ENCODE measurements at regions not wholly inside any gene's neighbourhood (a gene's known extent, or its start where the extent isn't known, plus 50 kb on each side); places are given as distances from the start of the nearest gene placed in this dataset.

DNA sequence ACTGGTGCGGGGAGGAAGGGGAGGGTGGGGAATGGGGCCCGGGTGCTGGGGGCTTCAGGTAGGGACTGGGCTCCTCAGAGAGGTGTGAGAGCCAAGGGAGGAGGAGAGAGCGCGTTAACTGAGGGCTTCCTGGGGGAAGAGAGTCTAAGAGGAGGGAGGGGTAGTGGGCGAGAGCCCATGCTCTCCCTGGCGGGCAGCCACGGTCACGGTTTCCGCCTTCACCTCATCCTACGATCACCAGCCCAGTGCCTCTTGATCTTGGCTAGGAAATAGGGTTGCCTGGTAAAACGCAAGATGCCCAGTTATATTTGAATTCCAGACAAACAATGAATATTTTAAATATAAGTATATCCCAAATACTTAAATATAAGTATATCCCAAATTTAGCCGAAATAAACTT, 60.8 kb upstream of the GRPEL1 start:
- H3K79me2 ChIP-seq (ENCODE audit: insufficient read depth, low read length) = no peaks in the 10 kb centered on the region
- ATAC-seq (no peak), DNase-seq (ENCODE audit: low read depth, low spot score) (no peak)
- no peaks in the 10 kb centered on the region for H3K27me3 ChIP-seq (ENCODE audit: insufficient read depth, low read length)
- H3K4me1 ChIP-seq (ENCODE audit: control insufficient read depth in 1 of 2, insufficient read depth in 2 of 2, low read length in 2 of 2) = peaks cover 2 to 6% of the 10 kb centered on the region in 2 experiments; a peak in 2 of 4 replicates
- H3K9ac ChIP-seq (ENCODE audit: low read length) = no peak overlapping the region
- no peaks in the 10 kb centered on the region for H3K36me3 ChIP-seq (ENCODE audit: control insufficient read depth in 1 of 2, insufficient read depth in 2 of 2, low read length in 2 of 2)
- intact Hi-C loops (cut with micrococcal nuclease) = no loop called here
- no peak overlapping the region for H2AFZ ChIP-seq (ENCODE audit: low read depth, low read length, poor library complexity, severe bottlenecking)
- ChIA-PET RAD21 (ENCODE audit: low non-redundant PET in 1 of 2, low total read pairs in 2 of 2, uncharacterized antibody in 2 of 2, unreplicated experiment in 2 of 2) (no interaction called here), POLR2A (no interaction called here), CTCF (no interaction called here)
- no peak overlapping the region for H3K27ac ChIP-seq (ENCODE audit: low read depth, low read length)
- H4K20me1 ChIP-seq (ENCODE audit: insufficient read depth) = no peaks in the 10 kb centered on the region
- no peak overlapping the region for H3K4me2 ChIP-seq (ENCODE audit: low read length)
- no peak overlapping the region for H3K4me3 ChIP-seq (replicated peaks in 1 of 2; ENCODE audit: low read depth in 1 of 2, low read length in 2 of 2)
- H3K9me2 ChIP-seq (ENCODE audit: insufficient read depth) = no peaks in the 10 kb centered on the region
- BruUV-seq (replicated peaks) = no TSS peak
- TF ChIP-seq EZH2 (IDR thresholded peaks at IDR 0.05) = no peak
- no peak for TF ChIP-seq ELF1 (IDR thresholded peaks at IDR 0.05; ENCODE audit: borderline replicate concordance, low read depth)
- no peak for TF ChIP-seq POLR2AphosphoS5 (IDR thresholded peaks at IDR 0.05; ENCODE audit: low read depth, low read length)
- TF ChIP-seq SP1 (IDR thresholded peaks at IDR 0.05; ENCODE audit: low read depth) = no peak
- no peak for TF ChIP-seq POLR2A (IDR thresholded peaks at IDR 0.05; ENCODE audit: borderline replicate concordance, extremely low read depth, insufficient read depth, insufficient read length)
- TF ChIP-seq, protein P1, sequence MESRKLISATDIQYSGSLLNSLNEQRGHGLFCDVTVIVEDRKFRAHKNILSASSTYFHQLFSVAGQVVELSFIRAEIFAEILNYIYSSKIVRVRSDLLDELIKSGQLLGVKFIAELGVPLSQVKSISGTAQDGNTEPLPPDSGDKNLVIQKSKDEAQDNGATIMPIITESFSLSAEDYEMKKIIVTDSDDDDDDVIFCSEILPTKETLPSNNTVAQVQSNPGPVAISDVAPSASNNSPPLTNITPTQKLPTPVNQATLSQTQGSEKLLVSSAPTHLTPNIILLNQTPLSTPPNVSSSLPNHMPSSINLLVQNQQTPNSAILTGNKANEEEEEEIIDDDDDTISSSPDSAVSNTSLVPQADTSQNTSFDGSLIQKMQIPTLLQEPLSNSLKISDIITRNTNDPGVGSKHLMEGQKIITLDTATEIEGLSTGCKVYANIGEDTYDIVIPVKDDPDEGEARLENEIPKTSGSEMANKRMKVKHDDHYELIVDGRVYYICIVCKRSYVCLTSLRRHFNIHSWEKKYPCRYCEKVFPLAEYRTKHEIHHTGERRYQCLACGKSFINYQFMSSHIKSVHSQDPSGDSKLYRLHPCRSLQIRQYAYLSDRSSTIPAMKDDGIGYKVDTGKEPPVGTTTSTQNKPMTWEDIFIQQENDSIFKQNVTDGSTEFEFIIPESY (IDR thresholded peaks at IDR 0.05; ENCODE audit: extremely low read depth, insufficient replicate concordance, low read length) = no peak
- no peak for TF ChIP-seq CBX3 (IDR thresholded peaks at IDR 0.05; ENCODE audit: low read depth)
- TF ChIP-seq ZNF274 (IDR thresholded peaks at IDR 0.05; ENCODE audit: low read depth, low read length) = no peak
- TF ChIP-seq EZH2phosphoT487 (IDR thresholded peaks at IDR 0.05; ENCODE audit: borderline replicate concordance) = no peak
- TF ChIP-seq, protein P2, sequence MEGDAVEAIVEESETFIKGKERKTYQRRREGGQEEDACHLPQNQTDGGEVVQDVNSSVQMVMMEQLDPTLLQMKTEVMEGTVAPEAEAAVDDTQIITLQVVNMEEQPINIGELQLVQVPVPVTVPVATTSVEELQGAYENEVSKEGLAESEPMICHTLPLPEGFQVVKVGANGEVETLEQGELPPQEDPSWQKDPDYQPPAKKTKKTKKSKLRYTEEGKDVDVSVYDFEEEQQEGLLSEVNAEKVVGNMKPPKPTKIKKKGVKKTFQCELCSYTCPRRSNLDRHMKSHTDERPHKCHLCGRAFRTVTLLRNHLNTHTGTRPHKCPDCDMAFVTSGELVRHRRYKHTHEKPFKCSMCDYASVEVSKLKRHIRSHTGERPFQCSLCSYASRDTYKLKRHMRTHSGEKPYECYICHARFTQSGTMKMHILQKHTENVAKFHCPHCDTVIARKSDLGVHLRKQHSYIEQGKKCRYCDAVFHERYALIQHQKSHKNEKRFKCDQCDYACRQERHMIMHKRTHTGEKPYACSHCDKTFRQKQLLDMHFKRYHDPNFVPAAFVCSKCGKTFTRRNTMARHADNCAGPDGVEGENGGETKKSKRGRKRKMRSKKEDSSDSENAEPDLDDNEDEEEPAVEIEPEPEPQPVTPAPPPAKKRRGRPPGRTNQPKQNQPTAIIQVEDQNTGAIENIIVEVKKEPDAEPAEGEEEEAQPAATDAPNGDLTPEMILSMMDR (IDR thresholded peaks at IDR 0.05 in 2 of 3, conservative IDR thresholded peaks at IDR 0.05 in 1 of 3; ENCODE audit: borderline replicate concordance in 1 of 3, insufficient read depth in 1 of 3, low read depth in 2 of 3, low read length in 2 of 3) = no peak
- TF ChIP-seq JUND (IDR thresholded peaks at IDR 0.05) = no peak
- no peak for TF ChIP-seq YY1 (IDR thresholded peaks at IDR 0.05; ENCODE audit: extremely low read depth, insufficient replicate concordance, low read depth, low read length)
- TF ChIP-seq EGR1 (IDR thresholded peaks at IDR 0.05; ENCODE audit: low read depth) = no peak
- TF ChIP-seq, protein P3, sequence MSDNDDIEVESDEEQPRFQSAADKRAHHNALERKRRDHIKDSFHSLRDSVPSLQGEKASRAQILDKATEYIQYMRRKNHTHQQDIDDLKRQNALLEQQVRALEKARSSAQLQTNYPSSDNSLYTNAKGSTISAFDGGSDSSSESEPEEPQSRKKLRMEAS (IDR thresholded peaks at IDR 0.05) = no peak
- no peak for TF ChIP-seq SRF (IDR thresholded peaks at IDR 0.05; ENCODE audit: low read depth)
- TF ChIP-seq CEBPB (IDR thresholded peaks at IDR 0.05; ENCODE audit: low read depth) = no peak
- TF ChIP-seq TCF7L2 (IDR thresholded peaks at IDR 0.05; ENCODE audit: borderline replicate concordance, extremely low read depth, insufficient read depth, insufficient read length) = no peak
- H3K9me3 ChIP-seq (ENCODE audit: control insufficient read depth in 1 of 2, insufficient read depth in 1 of 2, low read depth in 1 of 2, low read length in 2 of 2) = no peaks in the 10 kb centered on the region

Data from HCT116 (cell line).